ENCODE measurements at regions not wholly inside any gene's neighbourhood (a gene's known extent, or its start where the extent isn't known, plus 50 kb on each side); places are given as distances from the start of the nearest gene placed in this dataset.
"Not testable (repeated sequence)": the region's sequence is repeated elsewhere in the genome, so short reads cannot be mapped to it uniquely, and the experiment has no call there.

GRCh38 chr5:56763711-56764466 is 51.5 kb upstream of the MAP3K1 start:
- no peak for DNase-seq (ENCODE audit: low read depth in 2 of 2)

GRCh38 chr5:56763182-56763581 is 52.2 kb upstream of the MAP3K1 start:
- no peak for DNase-seq (ENCODE audit: low read depth in 2 of 2)

GRCh38 chr5:56761151-56761885 is 54.0 kb upstream of the MAP3K1 start:
- no peak for DNase-seq (ENCODE audit: low read depth in 2 of 2)

- DNase-seq (ENCODE audit: low read depth in 2 of 2): no peak
These were observed 54.6 kb upstream of the MAP3K1 start for GRCh38 chr5:56760723-56761122.

- DNase-seq (ENCODE audit: low read depth in 2 of 2): no peak
These were observed 55.7 kb upstream of the MAP3K1 start for GRCh38 chr5:56759521-56760216.

GRCh38 chr5:56757077-56757476 is 58.3 kb upstream of the MAP3K1 start:
- DNase-seq (ENCODE audit: low read depth in 2 of 2): no peak

- no peak for DNase-seq (ENCODE audit: low read depth in 2 of 2)
These were observed 60.3 kb upstream of the MAP3K1 start for GRCh38 chr5:56755036-56755555.

GRCh38 chr5:56753588-56753987 is 61.8 kb upstream of the MAP3K1 start:
- not testable (repeated sequence) for DNase-seq (ENCODE audit: low read depth in 2 of 2)

- no peak for DNase-seq (ENCODE audit: low read depth in 2 of 2)
These were observed 63.6 kb upstream of the MAP3K1 start for GRCh38 chr5:56751572-56752313.

- no peak for DNase-seq (ENCODE audit: low read depth in 2 of 2)
These were observed 65.5 kb upstream of the MAP3K1 start for GRCh38 chr5:56749842-56750241.

- no peak for DNase-seq (ENCODE audit: low read depth in 2 of 2)
These were observed 68.6 kb upstream of the MAP3K1 start for GRCh38 chr5:56746553-56747339.

- DNase-seq (ENCODE audit: low read depth in 2 of 2): no peak
These were observed 69.5 kb upstream of the MAP3K1 start for GRCh38 chr5:56745864-56746263.

- no peak for DNase-seq (ENCODE audit: low read depth in 2 of 2)
These were observed 74.5 kb upstream of the MAP3K1 start for GRCh38 chr5:56740868-56741267.

GRCh38 chr5:56739990-56740389 is 75.4 kb upstream of the MAP3K1 start:
- no peak for DNase-seq (ENCODE audit: low read depth in 2 of 2)

- no peak for DNase-seq (ENCODE audit: low read depth in 2 of 2)
These were observed 77.3 kb upstream of the MAP3K1 start for GRCh38 chr5:56737951-56738606.

- DNase-seq (ENCODE audit: low read depth in 2 of 2): peak; percentile 39 to 44
These were observed 78.2 kb upstream of the MAP3K1 start for GRCh38 chr5:56737002-56737621.

- DNase-seq (ENCODE audit: low read depth in 2 of 2): no peak
These were observed 79.3 kb upstream of the MAP3K1 start for GRCh38 chr5:56735849-56736641.

GRCh38 chr5:56734091-56734694 is 81.2 kb upstream of the MAP3K1 start:
- DNase-seq (ENCODE audit: low read depth in 2 of 2): no peak

GRCh38 chr5:56733580-56733979 is 81.8 kb upstream of the MAP3K1 start:
- no peak for DNase-seq (ENCODE audit: low read depth in 2 of 2)
